PC-9 (cell line): ENCODE measurements at regions not wholly inside any gene's neighbourhood (a gene's known extent, or its start where the extent isn't known, plus 50 kb on each side); places are given as distances from the start of the nearest gene placed in this dataset.
"Not testable (repeated sequence)": the region's sequence is repeated elsewhere in the genome, so short reads cannot be mapped to it uniquely, and the experiment has no call there.

Experiments used
- BruUV-seq: library from RNA; stranded (reverse); fragments of 400-500 nt; replicated peaks from 2 replicates; lab custom pipeline; 2021; lab: Mats Ljungman, UMichigan
- CTCF ChIA-PET: fragments of 300-600 bp; sonication (Branson Sonifier 250); formaldehyde crosslinking; loops from one replicate; lab custom pipeline; 2022; ENCODE audit warnings: antibody characterized with exemption; lab: Charles Lee
- POLR2A ChIA-PET: fragments of 300-600 bp; sonication (Branson Sonifier 250); formaldehyde crosslinking; loops from one replicate; lab custom pipeline; 2022; ENCODE audit warnings: antibody characterized with exemption; ENCODE audit not compliant: unreplicated experiment; lab: Charles Lee
- DNase-seq, 2 experiments: peaks; one replicate each; pipeline versions ENCODE4 v3.0.0 to v3.0.0-alpha.2; 2015 to 2022; ENCODE audit warnings: mixed read lengths in 1 of 2
- H2AFZ ChIP-seq: fragments of 200-600 bp; sonication (generic); 2 replicates; pipeline ENCODE4 v1.8.1; 2017; ENCODE audit warnings: antibody characterized with exemption
- H3F3A ChIP-seq: fragments of 200-600 bp; sonication (generic); 2 replicates; pipeline ENCODE4 v1.8.1; 2017; ENCODE audit warnings: antibody characterized with exemption, mild to moderate bottlenecking, low read depth; ENCODE audit not compliant: insufficient read depth
- H3K27ac ChIP-seq: fragments of 200-600 bp; sonication (generic); 2 replicates; pipeline ENCODE4 v1.6.1; 2016; ENCODE audit warnings: mixed run types
- H3K27me3 ChIP-seq: fragments of 200-600 bp; sonication (generic); 2 replicates; pipeline ENCODE4 v1.6.1; 2016; ENCODE audit warnings: low read depth, mixed run types; ENCODE audit not compliant: insufficient read depth
- H3K36me3 ChIP-seq: fragments of 200-600 bp; sonication (generic); 2 replicates; pipeline ENCODE4 v1.6.1; 2016; ENCODE audit warnings: low read depth, mixed run types
- H3K4me1 ChIP-seq: fragments of 200-600 bp; sonication (generic); replicated peaks from 2 replicates; pipeline ENCODE4 v1.6.1; 2016; ENCODE audit warnings: mixed run types; ENCODE audit not compliant: insufficient read depth
- H3K4me2 ChIP-seq: fragments of 200-600 bp; sonication (generic); 2 replicates; pipeline ENCODE4 v1.6.1; 2017; ENCODE audit warnings: mixed run types
- H3K4me3 ChIP-seq: fragments of 200-600 bp; sonication (generic); 2 replicates; pipeline ENCODE4 v1.6.1; 2016; ENCODE audit warnings: mixed run types
- H3K79me2 ChIP-seq: fragments of 200-600 bp; sonication (generic); 2 replicates; pipeline ENCODE4 v1.6.1; 2017; ENCODE audit warnings: low read depth, mixed run types
- H3K9me2 ChIP-seq: fragments of 200-600 bp; sonication (generic); 2 replicates; pipeline ENCODE4 v1.8.1; 2017; ENCODE audit warnings: mild to moderate bottlenecking; ENCODE audit not compliant: insufficient read depth
- H3K9me3 ChIP-seq: fragments of 200-600 bp; sonication (generic); 2 replicates; pipeline ENCODE4 v1.8.1; 2016; ENCODE audit warnings: low read depth; ENCODE audit not compliant: insufficient read depth
- H4K20me1 ChIP-seq: fragments of 200-600 bp; sonication (generic); 2 replicates; pipeline ENCODE4 v1.8.1; 2017; ENCODE audit not compliant: insufficient read depth
- CTCF ChIP-seq: fragments of 200-600 bp; sonication (generic); conservative IDR thresholded peaks from 2 replicates; pipeline ENCODE4 v1.6.1; 2017; ENCODE audit warnings: mixed run types, antibody characterized with exemption, mild to moderate bottlenecking, moderate library complexity
- EZH2 ChIP-seq: fragments of 200-600 bp; sonication (generic); IDR thresholded peaks from 2 replicates; pipeline ENCODE4 v1.8.0; 2017; ENCODE audit warnings: antibody characterized with exemption, low read depth
- intact Hi-C: fragments of 100-400 bp; cut with micrococcal nuclease; formaldehyde crosslinking; loops from one replicate; pipeline ENCODE4 v1.10.0; 2022; ENCODE audit not compliant: unreplicated experiment

DNA sequence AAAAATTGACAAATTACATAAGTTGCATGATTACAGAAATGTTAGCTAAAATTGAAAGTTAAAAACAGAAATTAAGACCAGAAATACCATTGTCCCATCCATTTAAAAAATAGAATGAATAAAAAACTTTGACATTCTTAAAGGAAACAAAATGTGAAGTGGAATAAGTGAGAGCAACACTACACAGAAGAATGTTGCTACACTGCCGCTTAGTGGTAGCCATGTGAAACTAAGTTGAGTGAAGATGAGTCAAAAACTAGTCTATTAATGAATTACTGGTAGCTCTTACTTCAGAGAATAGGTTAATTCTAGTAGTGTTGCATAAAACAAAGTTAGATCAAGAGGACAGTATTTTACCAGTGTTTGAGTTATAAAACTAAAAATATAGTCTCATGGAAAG lies 571.0 kb upstream of the KLHL4 start:
- no peaks in the 10 kb centered on the region for H3F3A ChIP-seq
- no peak overlapping the region for H3K4me3 ChIP-seq
- no peaks in the 10 kb centered on the region for H3K9me2 ChIP-seq
- H3K27me3 ChIP-seq, result no peaks in the 10 kb centered on the region
- H3K36me3 ChIP-seq, result no peaks in the 10 kb centered on the region
- no peak overlapping the region for H3K4me2 ChIP-seq
- H3K27ac ChIP-seq, result no peak overlapping the region
- no peaks in the 10 kb centered on the region for H3K9me3 ChIP-seq
- CTCF ChIA-PET, result interaction anchor here (0.7 kb wide), 2 partner anchors 62 to 66 kb away, joined by 3 read pairs; no protein-coding TSS in a partner anchor
- POLR2A ChIA-PET, result no interaction called here
- peak in 1 of 2 experiments; percentile 0 for DNase-seq
- no peak overlapping the region for H2AFZ ChIP-seq
- BruUV-seq, result no TSS peak
- intact Hi-C loops, result loop anchor here (10.0 kb wide), 1 partner anchor 812 kb away; no protein-coding TSS in a partner anchor
- no peaks in the 10 kb centered on the region for H4K20me1 ChIP-seq
- H3K79me2 ChIP-seq, result no peaks in the 10 kb centered on the region
- TF ChIP-seq EZH2, result no peak
- peak; percentile 66 for TF ChIP-seq CTCF
- no peaks in the 10 kb centered on the region for H3K4me1 ChIP-seq

DNA sequence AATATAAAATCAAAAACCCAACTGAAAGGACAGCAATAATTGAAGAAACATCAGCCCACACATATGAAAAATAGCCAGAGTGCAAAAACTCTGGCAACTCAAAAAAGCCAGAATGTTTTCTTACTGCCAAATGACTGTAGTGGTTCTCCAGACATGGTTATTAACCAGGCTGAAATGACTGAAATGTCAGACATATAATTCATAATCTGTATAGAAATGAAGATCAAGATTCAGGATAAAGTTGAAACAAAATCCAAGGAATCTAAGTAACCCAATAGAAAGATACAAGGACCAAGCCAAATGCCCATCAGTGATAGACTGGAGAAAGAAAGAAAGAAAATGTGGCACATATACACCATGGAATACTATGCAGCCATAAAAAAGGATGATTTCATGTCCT lies 553.3 kb upstream of the KLHL4 start:
- no peaks in the 10 kb centered on the region for H3K36me3 ChIP-seq
- H4K20me1 ChIP-seq, result no peaks in the 10 kb centered on the region
- H3K27me3 ChIP-seq, result no peaks in the 10 kb centered on the region
- H3K4me3 ChIP-seq, result no peak overlapping the region
- H3K79me2 ChIP-seq, result no peaks in the 10 kb centered on the region
- intact Hi-C loops, result no loop called here
- no peaks in the 10 kb centered on the region for H3K9me2 ChIP-seq
- no peak overlapping the region for H3K4me2 ChIP-seq
- ChIA-PET POLR2A (no interaction called here), CTCF (no interaction called here)
- H3K4me1 ChIP-seq, result no peaks in the 10 kb centered on the region
- no peaks in the 10 kb centered on the region for H3K9me3 ChIP-seq
- no peaks in the 10 kb centered on the region for H3F3A ChIP-seq
- no peak for DNase-seq
- H2AFZ ChIP-seq, result no peak overlapping the region
- TF ChIP-seq CTCF, result no peak
- TF ChIP-seq EZH2, result no peak
- H3K27ac ChIP-seq, result no peak overlapping the region
- no TSS peak for BruUV-seq

- no TSS peak for BruUV-seq
- Histone ChIP-seq H3K4me2 (no peak overlapping the region), H3K27ac (no peak overlapping the region), H3K79me2 (no peaks in the 10 kb centered on the region), H3K27me3 (no peaks in the 10 kb centered on the region), H3K9me3 (no peaks in the 10 kb centered on the region), H3K9me2 (no peaks in the 10 kb centered on the region), H3K4me1 (no peaks in the 10 kb centered on the region), H3K4me3 (no peak overlapping the region), H3K36me3 (no peaks in the 10 kb centered on the region), H3F3A (no peaks in the 10 kb centered on the region), H2AFZ (no peak overlapping the region), H4K20me1 (no peaks in the 10 kb centered on the region)
- no peak for TF ChIP-seq CTCF
- no peak for TF ChIP-seq EZH2
- DNase-seq, result no peak
- CTCF ChIA-PET, result no interaction called here
- POLR2A ChIA-PET, result no interaction called here
- intact Hi-C loops, result no loop called here
Observed at GRCh38 chrX:86981326-86981879, 536.2 kb upstream of the KLHL4 start.

- intact Hi-C loops, H3K9me3 ChIP-seq, H3K27me3 ChIP-seq, H3K4me2 ChIP-seq, H3K36me3 ChIP-seq, DNase-seq, BruUV-seq, H3K4me1 ChIP-seq, H3K4me3 ChIP-seq, CTCF ChIA-PET, H3F3A ChIP-seq, H2AFZ ChIP-seq, POLR2A ChIA-PET, H4K20me1 ChIP-seq, H3K27ac ChIP-seq, H3K79me2 ChIP-seq, H3K9me2 ChIP-seq: not testable (repeated sequence)
Observed at GRCh38 chrX:86987351-86987750, 530.3 kb upstream of the KLHL4 start.
